ENCODE measurements at regions not wholly inside any gene's neighbourhood (a gene's known extent, or its start where the extent isn't known, plus 50 kb on each side); places are given as distances from the start of the nearest gene placed in this dataset.

DNA sequence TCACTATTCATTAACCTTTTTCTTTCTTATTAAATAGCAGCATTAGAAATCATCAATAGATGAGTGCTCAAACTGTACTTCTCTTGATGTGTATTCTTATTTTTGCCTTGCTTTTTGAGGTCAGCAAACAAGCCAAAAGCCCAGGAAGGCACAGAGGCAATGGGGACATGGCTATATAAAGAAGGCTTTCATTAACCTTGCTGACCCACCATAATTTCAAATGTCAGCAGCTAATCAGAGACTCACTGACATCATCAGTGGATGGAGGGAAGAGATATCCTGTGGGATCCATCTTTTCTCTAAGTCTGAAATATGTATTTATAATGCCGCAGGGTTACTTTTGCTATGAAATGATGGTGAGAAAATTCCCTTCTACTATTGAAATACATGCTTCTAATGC is 1162.8 kb upstream of the ACVR2A start:
- H3K9me3 ChIP-seq: no peaks in the 10 kb centered on the region
- no peaks in the 10 kb centered on the region for H3K27me3 ChIP-seq
- TF ChIP-seq, protein P1, sequence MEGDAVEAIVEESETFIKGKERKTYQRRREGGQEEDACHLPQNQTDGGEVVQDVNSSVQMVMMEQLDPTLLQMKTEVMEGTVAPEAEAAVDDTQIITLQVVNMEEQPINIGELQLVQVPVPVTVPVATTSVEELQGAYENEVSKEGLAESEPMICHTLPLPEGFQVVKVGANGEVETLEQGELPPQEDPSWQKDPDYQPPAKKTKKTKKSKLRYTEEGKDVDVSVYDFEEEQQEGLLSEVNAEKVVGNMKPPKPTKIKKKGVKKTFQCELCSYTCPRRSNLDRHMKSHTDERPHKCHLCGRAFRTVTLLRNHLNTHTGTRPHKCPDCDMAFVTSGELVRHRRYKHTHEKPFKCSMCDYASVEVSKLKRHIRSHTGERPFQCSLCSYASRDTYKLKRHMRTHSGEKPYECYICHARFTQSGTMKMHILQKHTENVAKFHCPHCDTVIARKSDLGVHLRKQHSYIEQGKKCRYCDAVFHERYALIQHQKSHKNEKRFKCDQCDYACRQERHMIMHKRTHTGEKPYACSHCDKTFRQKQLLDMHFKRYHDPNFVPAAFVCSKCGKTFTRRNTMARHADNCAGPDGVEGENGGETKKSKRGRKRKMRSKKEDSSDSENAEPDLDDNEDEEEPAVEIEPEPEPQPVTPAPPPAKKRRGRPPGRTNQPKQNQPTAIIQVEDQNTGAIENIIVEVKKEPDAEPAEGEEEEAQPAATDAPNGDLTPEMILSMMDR (IDR thresholded peaks at IDR 0.05): no peak
- H3K4me3 ChIP-seq (ENCODE audit: low read depth in 1 of 2, low read length in 1 of 2): no peak overlapping the region
- H3K27ac ChIP-seq: no peak overlapping the region
- H3K4me1 ChIP-seq (ENCODE audit: control insufficient read depth in 1 of 2, insufficient read depth in 1 of 2, low read depth in 1 of 2, low read length in 1 of 2): no peaks in the 10 kb centered on the region
- H3K36me3 ChIP-seq: no peaks in the 10 kb centered on the region

DNA sequence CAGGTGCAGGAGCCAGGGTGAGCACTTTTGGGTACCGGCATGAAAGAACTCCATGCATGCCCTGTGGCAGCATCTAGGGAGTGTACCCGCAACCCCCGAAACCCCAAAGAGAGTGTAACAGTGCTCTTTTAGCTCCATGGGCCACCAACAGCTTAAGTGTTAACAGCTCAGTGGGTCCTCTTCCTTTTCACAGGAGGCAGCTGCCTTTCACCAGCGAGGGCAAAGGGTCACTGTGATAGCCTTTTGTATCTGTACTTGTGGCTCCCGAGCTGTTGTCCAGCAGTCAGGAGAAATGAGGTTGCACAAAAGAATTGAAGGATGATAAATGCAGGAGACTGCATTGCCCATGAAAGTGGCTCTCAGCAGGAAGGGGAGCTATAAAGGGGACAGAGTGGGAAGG is 1166.3 kb upstream of the ACVR2A start:
- Histone ChIP-seq H3K36me3 (no peaks in the 10 kb centered on the region), H3K4me3 (ENCODE audit: low read depth in 1 of 2, low read length in 1 of 2) (no peak overlapping the region), H3K4me1 (ENCODE audit: control insufficient read depth in 1 of 2, insufficient read depth in 1 of 2, low read depth in 1 of 2, low read length in 1 of 2) (no peaks in the 10 kb centered on the region), H3K27me3 (no peaks in the 10 kb centered on the region), H3K9me3 (no peaks in the 10 kb centered on the region), H3K27ac (no peak overlapping the region)
- TF ChIP-seq, protein P1 (IDR thresholded peaks at IDR 0.05): no peak

DNA sequence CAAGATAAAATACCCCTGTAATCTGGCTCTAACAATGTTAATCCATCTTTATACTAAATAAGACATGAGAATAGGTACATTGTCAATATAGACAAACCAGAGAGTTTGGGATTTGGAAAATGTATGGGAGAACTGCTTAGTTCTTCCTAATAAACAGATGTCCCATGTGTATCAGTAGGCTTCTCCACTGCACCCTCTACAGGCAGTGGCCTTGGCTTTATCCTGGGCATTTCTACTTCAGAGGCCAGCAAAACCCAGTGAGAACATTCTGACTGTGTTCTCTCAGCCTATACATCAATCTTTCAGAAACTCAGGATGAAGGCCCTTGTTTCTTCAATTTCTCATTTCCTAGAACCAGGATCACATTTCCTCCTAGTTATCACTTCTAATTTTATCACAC is 1167.5 kb upstream of the ACVR2A start:
- Histone ChIP-seq H3K36me3 (no peaks in the 10 kb centered on the region), H3K4me1 (ENCODE audit: control insufficient read depth in 1 of 2, insufficient read depth in 1 of 2, low read depth in 1 of 2, low read length in 1 of 2) (no peaks in the 10 kb centered on the region), H3K27ac (no peak overlapping the region), H3K9me3 (no peaks in the 10 kb centered on the region), H3K4me3 (ENCODE audit: low read depth in 1 of 2, low read length in 1 of 2) (no peak overlapping the region), H3K27me3 (no peaks in the 10 kb centered on the region)
- TF ChIP-seq, protein P1 (IDR thresholded peaks at IDR 0.05): no peak

DNA sequence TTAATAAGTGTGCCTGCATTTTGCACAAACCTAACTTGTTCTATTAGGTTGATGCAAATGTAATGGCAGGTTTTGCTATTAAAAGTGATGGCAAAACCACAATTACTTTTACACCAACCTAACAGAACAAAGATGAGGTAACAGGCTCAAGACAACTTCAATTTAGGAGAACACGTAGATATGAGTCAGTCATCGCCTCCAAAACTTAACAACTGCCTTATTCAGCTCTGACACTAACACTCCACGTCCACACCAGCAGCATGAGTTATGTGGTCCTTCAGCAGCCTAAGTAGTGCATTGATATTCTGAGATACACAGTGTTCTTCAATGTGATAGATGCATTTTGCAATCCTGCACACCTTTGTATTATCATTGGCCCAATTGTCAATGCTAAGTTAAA is 1175.1 kb upstream of the ACVR2A start:
- TF ChIP-seq, protein P1 (IDR thresholded peaks at IDR 0.05): no peak
- H3K27ac ChIP-seq: no peak overlapping the region

DNA sequence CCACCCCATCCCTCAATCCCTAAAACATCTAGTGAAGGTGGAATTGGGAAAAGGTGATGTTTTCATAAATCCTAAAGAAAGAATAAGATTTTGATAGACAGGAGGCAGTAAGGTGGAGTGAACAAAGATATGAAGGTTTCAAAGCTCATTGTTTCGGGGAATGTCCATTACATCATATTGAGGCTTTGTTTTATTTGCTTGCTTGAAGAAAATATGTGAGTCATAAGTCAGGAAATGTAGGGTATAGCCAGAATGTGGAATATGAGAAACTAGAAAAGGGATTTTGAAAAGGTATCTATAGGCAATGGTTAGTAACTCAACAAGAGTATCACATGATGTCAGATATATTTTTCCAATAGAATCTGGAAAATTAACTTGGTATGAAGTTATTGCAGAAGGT is 1178.5 kb upstream of the ACVR2A start:
- Histone ChIP-seq H3K27me3 (no peaks in the 10 kb centered on the region), H3K27ac (no peak overlapping the region), H3K36me3 (no peaks in the 10 kb centered on the region), H3K4me1 (ENCODE audit: control insufficient read depth in 1 of 2, insufficient read depth in 1 of 2, low read depth in 1 of 2, low read length in 1 of 2) (no peaks in the 10 kb centered on the region), H3K9me3 (no peaks in the 10 kb centered on the region), H3K4me3 (ENCODE audit: low read depth in 1 of 2, low read length in 1 of 2) (no peak overlapping the region)
- TF ChIP-seq, protein P1 (IDR thresholded peaks at IDR 0.05): no peak

More for the DNA sequence above, 1175.1 kb upstream of the ACVR2A start:
- Histone ChIP-seq H3K27me3 (no peaks in the 10 kb centered on the region), H3K4me1 (ENCODE audit: control insufficient read depth in 1 of 2, insufficient read depth in 1 of 2, low read depth in 1 of 2, low read length in 1 of 2) (no peaks in the 10 kb centered on the region), H3K4me3 (ENCODE audit: low read depth in 1 of 2, low read length in 1 of 2) (no peak overlapping the region), H3K9me3 (no peaks in the 10 kb centered on the region), H3K36me3 (no peaks in the 10 kb centered on the region)

DNA sequence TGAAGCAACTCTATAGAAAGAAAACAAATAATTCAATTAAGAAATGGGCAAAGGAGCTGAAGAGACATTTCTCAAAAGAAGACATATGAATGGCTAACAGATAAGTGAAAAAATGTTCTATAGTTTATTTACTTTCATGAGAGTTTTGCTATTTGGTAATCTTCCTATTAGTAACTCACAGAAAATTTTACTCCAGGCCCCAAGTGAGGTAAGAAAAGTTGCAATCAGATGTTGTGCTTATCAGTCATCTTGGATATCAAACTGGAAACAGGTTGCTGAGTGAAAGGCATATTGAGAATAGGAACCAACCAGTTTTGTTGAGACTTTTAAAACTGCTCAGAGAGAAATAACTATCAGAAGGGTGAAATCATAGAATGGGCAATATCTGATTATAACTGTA is 1179.0 kb upstream of the ACVR2A start:
- Histone ChIP-seq H3K27ac (no peak overlapping the region), H3K4me3 (ENCODE audit: low read depth in 1 of 2, low read length in 1 of 2) (no peak overlapping the region), H3K36me3 (no peaks in the 10 kb centered on the region), H3K4me1 (ENCODE audit: control insufficient read depth in 1 of 2, insufficient read depth in 1 of 2, low read depth in 1 of 2, low read length in 1 of 2) (no peaks in the 10 kb centered on the region), H3K9me3 (no peaks in the 10 kb centered on the region), H3K27me3 (no peaks in the 10 kb centered on the region)
- TF ChIP-seq, protein P1 (IDR thresholded peaks at IDR 0.05): no peak

All from neutrophil (primary cell).